ENCODE measurements at regions not wholly inside any gene's neighbourhood (a gene's known extent, or its start where the extent isn't known, plus 50 kb on each side); places are given as distances from the start of the nearest gene placed in this dataset.

DNA sequence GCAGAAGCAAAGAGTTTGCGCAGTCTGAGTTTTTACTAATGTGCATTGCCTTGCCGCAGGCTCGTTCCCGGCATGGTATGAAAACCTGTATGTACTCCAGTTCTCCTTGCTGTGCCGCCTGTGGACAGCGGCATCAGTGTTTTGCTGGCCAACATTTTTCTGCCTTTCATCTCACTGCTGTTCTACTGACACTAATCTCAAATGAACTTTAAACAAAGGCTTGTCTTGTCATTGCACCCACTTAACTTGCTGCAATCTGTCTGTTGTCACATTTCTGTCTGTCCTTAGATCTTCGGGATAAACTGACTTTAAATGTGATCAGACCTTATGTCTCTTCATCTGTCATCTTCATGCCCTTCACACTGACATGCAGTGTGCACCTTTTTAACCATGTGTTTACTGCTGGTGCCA lies 71.7 kb upstream of the ZNRF2 start:
- no peak for DNase-seq (ENCODE audit: low read depth)
- in situ Hi-C loops (cut with HindIII; ENCODE audit: low pct_unique_long_range_greater_than_20kb, low sequenced_read_pairs) = no loop called here

GRCh38 chr7:30213637-30214036 lies 70.8 kb upstream of the ZNRF2 start:
- no peak for DNase-seq (ENCODE audit: low read depth)
- in situ Hi-C loops (cut with HindIII; ENCODE audit: low pct_unique_long_range_greater_than_20kb, low sequenced_read_pairs) = no loop called here

DNA sequence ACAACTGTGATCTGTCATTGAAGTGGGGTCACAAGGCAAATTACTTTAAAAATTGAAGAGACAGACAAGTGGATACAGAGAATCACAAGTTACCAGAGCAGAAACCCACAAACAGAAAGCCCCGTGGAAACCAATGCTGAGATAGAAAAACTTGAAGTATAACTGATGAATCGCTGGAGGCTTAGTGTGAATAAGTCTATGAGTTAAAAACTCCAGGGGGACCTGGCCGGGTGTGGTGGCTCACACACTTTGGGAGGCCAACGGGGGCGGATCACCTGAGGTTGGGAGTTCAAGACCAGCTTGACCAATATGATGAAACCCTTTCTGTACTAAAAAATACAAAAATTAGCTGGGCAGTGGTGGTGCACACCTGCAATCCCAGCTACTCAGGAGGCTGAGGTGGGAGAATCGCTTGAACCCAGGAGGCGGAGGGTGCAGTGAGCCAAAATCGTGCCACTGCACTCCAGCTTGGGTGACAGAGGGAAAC lies 69.7 kb upstream of the ZNRF2 start:
- in situ Hi-C loops (cut with HindIII; ENCODE audit: low pct_unique_long_range_greater_than_20kb, low sequenced_read_pairs) = no loop called here
- DNase-seq (ENCODE audit: low read depth) = no peak

GRCh38 chr7:30221764-30222163 lies 62.6 kb upstream of the ZNRF2 start:
- DNase-seq (ENCODE audit: low read depth) = no peak
- in situ Hi-C loops (cut with HindIII; ENCODE audit: low pct_unique_long_range_greater_than_20kb, low sequenced_read_pairs) = no loop called here

GRCh38 chr7:30222515-30223215 lies 61.7 kb upstream of the ZNRF2 start:
- in situ Hi-C loops (cut with HindIII; ENCODE audit: low pct_unique_long_range_greater_than_20kb, low sequenced_read_pairs) = no loop called here
- DNase-seq (ENCODE audit: low read depth) = no peak

DNA sequence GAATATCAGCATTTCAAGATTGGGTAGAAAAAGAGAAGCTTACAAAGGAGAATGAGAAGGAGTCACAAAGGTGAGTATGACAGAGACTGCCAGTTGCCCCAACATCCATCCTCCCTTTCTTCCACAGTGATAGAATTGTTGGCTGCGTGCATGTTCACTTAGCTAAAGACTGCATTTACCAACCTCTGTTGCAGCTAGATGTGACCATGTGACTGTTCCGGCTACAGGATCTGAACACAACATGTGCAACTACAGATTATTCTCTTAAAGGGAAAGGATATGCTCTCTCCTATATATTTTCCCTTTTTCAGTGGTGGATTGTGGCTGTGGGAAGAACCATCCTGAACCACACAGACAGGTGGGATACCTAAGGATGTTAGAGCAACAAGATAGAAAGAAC lies 60.5 kb upstream of the ZNRF2 start:
- in situ Hi-C loops (cut with HindIII; ENCODE audit: low pct_unique_long_range_greater_than_20kb, low sequenced_read_pairs) = no loop called here

DNA sequence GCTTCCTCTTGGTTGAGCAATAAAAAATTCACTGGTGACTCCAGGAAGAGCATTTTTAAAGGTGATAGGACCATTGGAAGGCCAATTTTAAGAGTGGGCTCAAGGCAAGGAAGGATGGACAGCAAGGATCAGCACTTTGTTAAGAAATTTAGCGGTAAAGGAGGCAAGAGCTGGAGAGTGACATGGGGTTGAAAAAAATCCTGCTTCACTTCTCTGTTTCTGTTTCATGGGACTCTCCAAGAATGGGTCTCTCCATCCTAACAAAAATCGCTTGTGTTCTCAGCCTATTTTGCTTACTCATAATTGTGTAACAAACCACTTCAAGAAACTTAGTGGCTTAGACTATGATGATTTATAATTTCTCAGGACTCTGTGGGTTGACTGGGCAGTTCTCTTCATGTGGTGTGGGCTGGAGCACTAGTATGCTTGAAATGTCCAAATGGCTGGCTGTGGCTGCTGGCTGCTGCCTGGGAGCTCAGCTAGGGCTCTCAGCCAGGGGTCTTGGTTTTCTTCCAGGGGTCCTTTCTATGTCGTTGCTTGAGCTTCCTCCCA lies 59.8 kb upstream of the ZNRF2 start:
- in situ Hi-C loops (cut with HindIII; ENCODE audit: low pct_unique_long_range_greater_than_20kb, low sequenced_read_pairs) = no loop called here
- no peak for DNase-seq (ENCODE audit: low read depth)

More for the DNA sequence above, 60.5 kb upstream of the ZNRF2 start:
- DNase-seq (ENCODE audit: low read depth) = no peak

GRCh38 chr7:30225863-30226613 lies 58.4 kb upstream of the ZNRF2 start:
- DNase-seq (ENCODE audit: low read depth) = peak; percentile 21
- in situ Hi-C loops (cut with HindIII; ENCODE audit: low pct_unique_long_range_greater_than_20kb, low sequenced_read_pairs) = no loop called here

DNA sequence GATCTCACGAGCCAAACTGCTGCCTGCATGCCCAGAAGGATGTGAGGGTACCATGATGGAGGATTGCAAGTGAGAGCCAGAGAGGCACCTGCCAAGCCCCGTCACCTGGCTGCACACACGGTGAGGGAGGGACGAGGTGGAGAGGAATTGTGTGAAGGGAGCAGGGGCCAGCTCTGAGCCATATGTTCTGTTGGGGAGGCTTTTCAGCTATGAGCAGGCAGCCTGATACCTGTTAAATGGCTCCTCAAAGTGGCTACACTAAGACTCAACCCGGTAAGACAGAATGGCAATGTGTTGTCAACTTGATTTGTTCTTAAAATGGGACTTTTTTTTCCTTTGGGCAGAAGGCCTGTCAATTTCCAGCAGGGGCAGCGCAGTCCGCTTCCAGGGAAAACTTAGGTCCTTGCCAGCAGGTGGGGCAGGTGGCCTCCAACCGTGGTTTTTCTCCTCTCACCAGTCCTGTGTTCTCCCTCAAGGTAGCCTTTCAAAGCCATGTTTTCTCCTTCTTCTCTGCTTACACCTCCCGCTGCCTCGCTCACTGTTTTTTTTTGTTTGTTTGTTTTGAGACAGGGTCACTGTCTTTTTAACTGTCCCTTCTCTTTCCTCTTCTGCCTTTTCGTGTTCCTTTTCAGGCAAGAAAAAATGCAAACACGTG lies 57.7 kb upstream of the ZNRF2 start:
- peak; percentile 26 for DNase-seq (ENCODE audit: low read depth)
- in situ Hi-C loops (cut with HindIII; ENCODE audit: low pct_unique_long_range_greater_than_20kb, low sequenced_read_pairs) = no loop called here

- no peak for DNase-seq (ENCODE audit: low read depth)
- in situ Hi-C loops (cut with HindIII; ENCODE audit: low pct_unique_long_range_greater_than_20kb, low sequenced_read_pairs) = no loop called here
Observed at GRCh38 chr7:30231271-30231670, 53.1 kb upstream of the ZNRF2 start.

GRCh38 chr7:30232391-30232790 lies 52.0 kb upstream of the ZNRF2 start:
- in situ Hi-C loops (cut with HindIII; ENCODE audit: low pct_unique_long_range_greater_than_20kb, low sequenced_read_pairs) = no loop called here

More at GRCh38 chr7:30232391-30232790, 52.0 kb upstream of the ZNRF2 start:
- no peak for DNase-seq (ENCODE audit: low read depth)
